HK-2 (cell line): ENCODE measurements at regions not wholly inside any gene's neighbourhood (a gene's known extent, or its start where the extent isn't known, plus 50 kb on each side); places are given as distances from the start of the nearest gene placed in this dataset.

Experiments used
- DNase-seq: peaks from one replicate; pipeline ENCODE4 v3.0.0-alpha.2; 2018; ENCODE audit not compliant: unreplicated experiment

GRCh38 chr3:56985460-56985859 lies 75.0 kb upstream of the SPATA12 start:
- no peak for DNase-seq

DNA sequence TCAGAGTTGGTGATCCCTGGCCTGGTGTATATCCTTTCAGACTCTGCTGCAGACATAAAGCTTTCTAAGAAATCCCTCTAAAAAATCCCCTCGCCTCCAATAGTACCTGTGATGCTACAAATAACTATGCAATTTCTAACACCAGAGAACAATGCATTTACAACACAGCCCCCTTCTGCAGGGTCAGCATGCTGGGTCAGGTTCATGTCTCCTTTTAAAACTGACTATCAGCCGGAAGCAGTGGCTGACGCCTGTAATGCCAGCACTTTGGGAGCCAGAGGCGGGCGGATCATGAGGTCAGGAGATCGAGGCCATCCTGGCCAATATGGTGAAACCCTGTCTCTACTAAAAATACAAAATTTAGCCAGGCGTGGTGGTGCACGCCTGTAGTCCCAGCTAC lies 77.0 kb upstream of the SPATA12 start:
- DNase-seq: no peak

DNA sequence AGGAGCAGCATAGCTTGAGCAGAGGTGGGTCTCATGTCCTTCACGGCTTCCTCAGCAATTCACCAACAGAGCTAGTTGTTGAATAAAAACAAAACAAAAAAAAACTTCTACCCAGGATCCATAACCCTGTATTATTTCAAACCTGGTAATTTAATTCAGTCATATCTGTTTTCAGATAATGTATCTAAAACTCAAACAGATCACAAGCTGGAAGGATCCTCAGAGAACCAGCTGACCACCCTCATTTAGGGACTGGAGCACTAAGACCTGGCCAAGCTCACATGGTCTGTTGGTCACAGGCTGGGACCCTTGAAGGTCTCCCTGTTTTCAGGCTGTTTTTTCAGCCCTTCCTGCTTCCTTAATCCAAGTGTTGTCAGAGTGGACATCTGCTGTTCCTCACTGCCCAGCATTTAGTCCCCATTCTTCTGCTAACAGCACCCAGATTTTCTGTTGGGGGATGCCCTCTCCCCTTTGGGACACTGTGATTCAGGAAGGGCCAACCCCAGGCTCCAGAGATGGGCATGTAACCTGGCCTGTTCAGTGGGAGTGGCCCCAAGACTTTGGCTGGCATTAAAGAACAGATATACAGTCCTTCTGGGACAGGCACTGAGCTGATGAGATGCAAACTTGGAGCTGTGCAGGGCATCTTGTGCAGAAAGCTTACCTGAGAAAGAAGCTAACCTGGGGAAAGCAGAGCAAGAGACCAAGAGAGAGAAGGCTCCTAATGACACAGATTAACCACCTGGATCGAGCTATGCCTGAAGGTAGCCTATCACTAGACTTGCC lies 78.8 kb upstream of the SPATA12 start:
- DNase-seq: no peak

GRCh38 chr3:56980798-56981390 lies 79.6 kb upstream of the SPATA12 start:
- peak; percentile 66 for DNase-seq

GRCh38 chr3:56980243-56980642 lies 80.2 kb upstream of the SPATA12 start:
- DNase-seq: no peak

DNA sequence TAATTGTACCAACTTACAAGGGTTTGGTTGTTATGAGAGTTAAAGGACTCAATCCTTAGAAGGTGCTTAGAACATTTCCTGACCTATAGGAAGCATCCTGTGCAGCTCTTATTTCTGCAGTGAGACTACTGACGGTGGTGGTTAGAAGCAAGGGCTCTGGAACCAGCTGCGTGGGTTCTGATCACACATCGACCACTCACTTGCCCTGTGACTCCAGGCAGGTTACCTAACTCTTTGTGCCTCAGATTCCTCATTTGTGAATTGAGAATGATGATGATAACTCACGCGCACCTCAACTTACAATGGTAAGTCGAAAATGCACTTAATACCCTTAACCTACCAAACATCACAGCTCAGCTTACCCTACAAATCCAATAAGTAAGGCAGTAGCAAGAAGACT lies 80.7 kb upstream of the SPATA12 start:
- DNase-seq: no peak

GRCh38 chr3:56977561-56977889 lies 82.9 kb upstream of the SPATA12 start:
- DNase-seq: no peak

- DNase-seq: no peak
Observed at GRCh38 chr3:56976651-56977560, 83.6 kb upstream of the SPATA12 start.

GRCh38 chr3:56975567-56975966 lies 84.9 kb upstream of the SPATA12 start:
- no peak for DNase-seq

- no peak for DNase-seq
Observed at GRCh38 chr3:56974247-56974930, 86.1 kb upstream of the SPATA12 start.

GRCh38 chr3:56971816-56972215 lies 88.6 kb upstream of the SPATA12 start:
- no peak for DNase-seq

DNA sequence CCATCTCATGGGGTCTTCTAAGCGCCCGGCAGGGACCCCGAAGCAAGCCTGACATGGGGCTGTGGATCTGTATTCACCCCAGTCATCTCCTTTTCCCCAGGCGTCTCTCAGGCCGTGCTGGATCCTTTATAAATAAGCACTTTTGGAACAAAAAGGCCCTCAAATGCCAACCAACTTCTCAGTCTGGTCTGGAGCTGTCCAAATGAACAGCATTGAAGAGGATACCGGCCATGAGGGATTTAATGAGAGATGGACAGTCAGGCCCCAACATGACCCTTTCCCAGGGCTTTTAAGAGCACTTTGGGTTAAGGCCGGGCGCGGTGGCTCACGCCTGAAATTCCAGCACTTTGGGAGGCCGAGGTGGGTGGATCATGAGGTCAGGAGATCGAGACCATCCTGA lies 89.2 kb upstream of the SPATA12 start:
- DNase-seq: no peak

DNA sequence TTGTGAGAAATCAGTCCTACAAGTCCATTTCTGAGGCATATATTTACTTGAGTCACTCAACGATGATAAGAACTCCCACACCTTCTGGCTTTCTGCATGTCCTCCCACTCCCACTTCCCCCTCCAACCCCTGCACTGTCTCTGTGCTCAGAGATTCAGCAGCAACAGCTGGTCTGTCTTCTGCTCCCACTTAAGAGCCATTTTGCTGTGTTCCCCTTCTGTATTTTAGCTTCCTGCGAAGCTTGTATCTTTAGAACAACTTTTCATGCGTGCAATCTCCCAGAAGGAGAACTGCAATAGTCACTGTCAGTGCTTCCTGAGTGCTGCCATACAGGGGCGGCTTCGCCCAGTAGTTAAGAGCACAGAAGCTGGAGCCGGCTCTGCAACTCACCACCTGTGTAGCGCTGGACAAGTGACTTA lies 90.0 kb upstream of the SPATA12 start:
- no peak for DNase-seq

DNA sequence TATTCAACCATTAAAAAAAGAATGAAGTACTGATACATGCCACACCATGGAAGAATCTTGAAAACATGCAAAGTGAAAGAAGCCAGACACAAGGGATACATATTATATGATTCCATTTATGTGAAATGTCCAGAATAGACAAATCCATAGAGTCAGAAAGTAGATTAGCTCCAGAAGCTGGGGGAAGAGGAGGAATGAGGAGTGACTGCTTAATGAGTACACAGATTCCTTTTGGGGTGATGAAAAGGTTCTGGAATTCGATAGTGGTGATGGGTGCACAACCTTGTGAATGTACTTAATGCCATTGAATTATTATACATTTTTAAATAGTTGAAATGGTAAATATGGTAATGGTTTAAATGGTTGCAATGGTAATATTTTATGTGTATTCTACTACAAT lies 90.6 kb upstream of the SPATA12 start:
- DNase-seq: no peak

GRCh38 chr3:56966509-56966908 lies 94.0 kb upstream of the SPATA12 start:
- no peak for DNase-seq

DNA sequence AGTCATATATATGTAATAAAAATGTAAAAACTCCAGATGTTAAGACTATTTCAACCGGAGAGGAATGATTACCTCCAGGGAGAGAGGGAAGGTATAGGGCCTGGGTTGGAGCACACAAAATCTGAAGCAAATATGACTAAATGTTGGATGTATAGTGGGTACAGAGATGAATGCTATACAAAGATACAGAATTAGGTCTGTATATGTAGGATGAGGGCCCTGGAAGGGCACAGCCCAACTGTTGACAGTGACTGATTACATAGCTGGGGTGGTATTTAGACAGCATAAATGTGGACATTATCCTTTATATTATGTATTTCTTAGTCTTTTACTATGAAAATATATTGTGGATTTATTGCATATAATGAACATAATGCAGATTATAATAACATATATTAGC lies 94.4 kb upstream of the SPATA12 start:
- DNase-seq: no peak

DNA sequence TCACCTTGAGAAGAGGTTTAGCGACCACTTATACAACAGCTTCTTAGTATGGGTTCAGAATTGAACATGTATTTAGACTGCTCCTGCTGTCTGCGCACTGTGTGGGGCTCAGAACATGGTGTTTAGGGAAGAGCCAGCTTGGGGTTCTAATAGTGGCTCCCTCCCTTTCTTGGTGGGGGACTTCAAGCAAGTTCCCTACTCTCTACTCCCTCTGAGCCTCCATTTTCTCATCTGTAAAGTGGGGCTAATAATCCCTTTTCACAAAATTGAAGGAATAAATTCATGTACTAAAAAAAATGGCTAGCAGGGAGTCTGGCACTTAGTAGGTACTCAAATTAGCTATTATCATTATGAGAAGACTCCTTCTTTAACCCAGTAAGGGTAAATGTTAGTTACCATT lies 97.5 kb upstream of the SPATA12 start:
- DNase-seq: no peak

DNA sequence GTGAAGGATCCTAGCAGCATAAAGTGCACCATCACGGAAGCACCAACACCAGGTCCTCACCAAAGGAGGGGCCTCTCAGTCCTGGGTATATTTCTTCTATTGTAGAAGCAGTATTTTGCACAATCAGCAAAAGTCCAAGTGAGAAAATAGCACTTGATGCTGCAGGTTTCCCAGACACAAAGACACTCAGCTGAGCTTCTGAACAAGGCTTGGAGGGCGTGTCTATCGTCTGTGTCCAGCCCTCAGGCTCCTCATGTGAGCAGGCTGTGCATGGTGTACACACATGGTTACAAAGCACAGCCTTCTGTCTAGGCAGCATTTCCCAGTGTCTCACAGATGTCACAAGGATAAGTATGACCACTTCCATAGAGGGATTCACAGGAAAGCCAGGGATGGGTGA lies 98.3 kb upstream of the SPATA12 start:
- DNase-seq: no peak

GRCh38 chr3:56960234-56960917 lies 100.1 kb upstream of the SPATA12 start:
- no peak for DNase-seq

DNA sequence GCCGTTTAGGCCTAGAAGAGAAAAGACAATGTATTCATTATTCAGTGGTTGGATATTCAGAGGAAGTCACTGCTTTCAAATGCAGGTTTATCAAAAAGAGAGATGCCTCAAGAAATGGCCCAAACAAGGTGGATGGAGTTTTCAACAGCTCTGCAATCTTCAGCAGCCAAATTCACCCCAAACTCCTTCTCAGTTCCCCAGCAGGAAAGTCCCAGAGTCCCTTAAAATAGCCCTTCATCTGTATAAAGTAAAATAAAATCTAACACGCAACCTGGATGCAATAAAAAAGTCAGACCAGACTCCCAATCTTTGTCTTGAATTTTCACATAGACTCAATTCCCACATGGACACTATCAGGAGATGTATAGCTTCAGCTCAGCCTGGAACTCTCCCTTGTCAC lies 101.6 kb upstream of the SPATA12 start:
- DNase-seq: no peak

DNA sequence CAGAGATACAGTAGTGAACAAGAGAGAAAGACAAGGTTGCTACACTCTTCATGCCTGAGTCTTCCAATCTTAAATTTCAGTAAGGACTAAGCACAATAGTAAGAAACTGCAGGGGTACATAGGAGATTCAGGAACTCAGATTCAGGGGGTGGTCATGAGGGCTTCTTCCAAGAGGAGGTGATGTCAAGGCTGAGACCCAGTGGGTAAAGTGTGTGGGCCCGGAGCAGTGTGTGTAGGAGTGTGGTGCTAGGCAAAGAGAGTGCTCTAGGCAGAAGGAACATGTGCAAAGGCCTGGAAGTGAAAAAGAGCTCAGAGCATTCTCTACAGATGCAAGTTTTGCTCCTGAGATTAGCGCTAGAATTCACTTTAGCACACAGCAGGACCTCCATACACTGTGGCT lies 102.9 kb upstream of the SPATA12 start:
- DNase-seq: no peak

DNA sequence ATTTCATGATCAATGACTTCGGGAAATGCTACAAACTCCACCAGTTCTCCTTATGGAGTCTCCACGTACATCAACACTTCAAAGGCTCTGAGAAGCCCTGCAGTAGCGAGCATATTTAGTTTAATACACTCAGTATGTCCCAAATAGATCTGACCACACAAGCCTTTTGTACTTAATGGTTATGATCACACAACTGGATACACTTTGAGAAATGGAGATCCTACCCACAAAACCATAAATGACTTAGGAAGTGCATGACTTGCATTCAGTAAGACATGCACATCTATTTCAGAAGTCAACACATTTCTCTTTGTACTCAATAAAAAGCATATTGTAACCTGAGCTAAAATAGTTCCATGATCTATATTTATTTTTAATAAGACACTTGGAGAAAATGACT lies 103.6 kb upstream of the SPATA12 start:
- no peak for DNase-seq
